HG03280 (cell line): ENCODE measurements at regions not wholly inside any gene's neighbourhood (a gene's known extent, or its start where the extent isn't known, plus 50 kb on each side); places are given as distances from the start of the nearest gene placed in this dataset.

Experiments
- ATAC-seq: cut with Tn5 transposase; IDR thresholded peaks from one replicate; pipeline ENCODE4 v1.9.1; 2021; ENCODE audit warnings: mild to moderate bottlenecking, moderate library complexity; ENCODE audit not compliant: unreplicated experiment

DNA sequence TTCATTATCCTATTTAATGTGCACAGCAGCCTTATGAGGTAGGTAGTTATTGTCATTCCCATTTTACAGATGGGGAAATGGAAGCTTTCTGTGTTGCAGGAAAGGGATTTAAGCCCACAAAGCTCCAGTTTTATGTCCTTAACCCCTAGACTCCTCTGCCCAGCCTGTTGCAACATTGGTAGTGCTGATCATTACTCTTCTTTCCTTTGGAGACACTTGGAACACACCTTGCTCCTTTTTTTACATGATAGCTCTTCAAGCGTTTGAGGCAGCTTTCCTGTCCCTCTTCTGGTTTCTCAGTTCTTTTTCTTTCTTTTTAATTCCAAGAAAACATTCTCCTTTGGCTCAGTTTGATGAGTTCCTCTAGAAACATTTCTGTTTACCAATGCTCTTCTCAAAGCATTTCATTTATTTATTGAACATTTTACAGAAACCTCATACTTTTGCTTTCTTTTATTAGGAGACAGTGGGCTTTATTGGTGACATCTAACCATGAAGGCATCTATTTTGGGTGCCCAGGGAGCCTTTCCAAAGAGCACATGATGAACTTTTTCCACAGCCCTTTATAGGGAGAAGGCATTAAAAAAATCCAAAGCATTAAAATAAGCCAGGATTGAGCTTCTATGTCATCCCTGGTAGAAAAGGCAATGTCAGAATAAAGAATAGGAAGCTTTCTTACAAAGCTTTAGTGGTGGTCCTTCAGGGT lies 218.0 kb downstream of the TMEM38B start:
- ATAC-seq, result no peak

DNA sequence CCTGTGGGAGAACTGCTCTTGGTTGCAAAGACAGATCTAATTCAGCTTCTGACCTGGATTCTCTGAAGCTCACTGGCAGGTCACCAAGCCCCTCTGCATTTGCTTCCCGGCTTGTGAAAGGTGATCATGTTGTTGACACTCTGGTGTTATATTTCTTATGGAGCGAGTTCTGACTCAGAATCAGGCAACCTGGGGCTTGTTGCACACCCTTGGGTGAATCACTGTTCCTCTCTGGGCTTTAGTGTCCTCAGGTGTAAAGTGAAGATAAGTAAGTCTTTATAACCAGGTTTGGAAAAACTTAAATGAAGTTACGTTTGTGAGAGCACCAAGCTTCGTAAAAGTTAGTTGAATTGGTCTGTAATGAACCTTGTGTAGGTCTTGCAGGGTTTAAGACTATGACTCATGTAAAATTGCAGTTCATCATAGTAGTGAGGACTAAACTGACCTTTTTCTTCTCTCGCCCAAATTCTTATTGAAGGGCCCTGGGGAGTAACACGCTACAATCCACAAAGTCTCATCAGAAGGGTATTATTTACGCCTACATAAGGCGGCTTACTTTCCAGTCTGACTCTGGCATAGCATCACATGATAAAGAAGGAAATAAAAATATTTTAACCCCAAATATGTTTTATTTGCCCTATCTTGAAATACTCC lies 218.6 kb downstream of the TMEM38B start:
- no peak for ATAC-seq

DNA sequence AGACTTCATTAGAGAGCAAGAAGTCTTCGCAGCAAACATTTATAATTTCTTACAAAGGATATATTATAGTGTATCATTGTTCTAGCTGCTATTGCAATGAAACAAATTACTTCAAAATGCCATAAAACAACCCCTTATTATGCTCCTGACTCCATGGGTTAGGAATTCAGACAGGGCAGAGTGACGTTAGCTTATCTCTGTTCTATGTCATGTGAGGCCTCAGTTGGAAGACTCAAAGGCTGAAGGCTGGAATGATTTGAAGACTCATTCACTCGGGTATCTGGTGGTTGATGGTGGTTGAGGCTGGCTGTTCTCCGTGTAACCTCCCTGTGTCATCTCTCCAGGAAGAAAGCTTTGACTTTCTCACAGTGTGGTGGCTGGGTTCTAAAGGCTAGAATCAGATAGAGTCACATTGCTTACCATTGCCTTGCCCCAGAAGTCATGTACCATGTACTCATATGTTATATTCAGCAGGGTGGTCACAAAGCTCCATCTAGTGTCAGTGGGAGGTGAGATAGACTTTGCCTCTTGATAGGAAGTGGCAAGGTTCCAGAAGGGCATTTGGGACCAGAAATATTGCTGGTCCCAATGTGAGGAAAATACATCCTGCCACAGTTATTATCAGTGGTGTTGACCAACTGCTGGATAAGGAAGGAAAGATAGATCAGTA lies 226.9 kb downstream of the TMEM38B start:
- no peak for ATAC-seq

DNA sequence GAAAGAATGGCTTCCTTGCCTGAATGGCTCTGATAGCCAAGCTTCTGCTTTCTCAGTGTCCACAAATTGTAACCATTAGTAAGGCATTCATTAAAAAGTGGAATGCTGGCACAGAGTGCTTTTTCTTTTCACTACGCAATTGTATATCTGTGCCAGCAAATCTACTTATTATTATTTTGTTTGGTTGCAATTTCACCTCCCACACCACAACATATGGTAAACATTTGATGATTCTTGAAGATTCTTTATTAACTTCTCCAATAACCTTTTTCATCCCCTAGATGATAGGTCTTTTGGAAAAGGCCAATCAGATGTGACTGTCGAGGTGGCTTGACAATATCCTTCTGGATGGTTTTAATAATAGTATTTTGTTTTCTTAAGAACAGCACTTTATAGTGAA lies 234.1 kb downstream of the TMEM38B start:
- no peak for ATAC-seq

DNA sequence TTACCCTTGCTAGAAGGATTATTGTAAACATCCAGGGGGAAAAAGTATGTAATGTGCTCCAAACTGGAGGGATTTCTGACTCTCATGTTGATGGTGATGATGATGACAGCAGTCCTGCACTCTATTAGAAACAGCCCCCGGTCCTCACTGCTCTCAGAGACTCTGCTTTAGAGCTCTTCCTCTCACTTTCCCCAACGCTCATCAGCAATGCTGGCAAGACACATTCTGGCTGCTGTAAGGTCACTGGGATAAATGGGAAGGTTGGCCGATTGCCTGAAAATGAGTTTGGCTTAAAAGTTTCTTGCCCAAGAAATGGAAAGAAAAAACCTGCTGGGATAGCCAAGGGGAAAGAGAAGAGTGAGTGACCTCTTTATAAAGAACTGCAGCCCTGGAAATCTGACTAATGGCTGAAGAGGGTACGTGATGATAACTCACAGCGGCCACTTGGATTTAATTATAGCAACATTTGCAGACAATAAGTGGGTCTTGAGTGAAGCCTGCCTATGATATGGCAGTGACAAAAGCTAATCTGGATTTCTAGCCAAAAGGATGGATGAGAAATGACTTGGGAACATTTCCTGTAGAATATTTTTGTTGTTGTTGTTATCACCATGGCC lies 235.8 kb downstream of the TMEM38B start:
- no peak for ATAC-seq

DNA sequence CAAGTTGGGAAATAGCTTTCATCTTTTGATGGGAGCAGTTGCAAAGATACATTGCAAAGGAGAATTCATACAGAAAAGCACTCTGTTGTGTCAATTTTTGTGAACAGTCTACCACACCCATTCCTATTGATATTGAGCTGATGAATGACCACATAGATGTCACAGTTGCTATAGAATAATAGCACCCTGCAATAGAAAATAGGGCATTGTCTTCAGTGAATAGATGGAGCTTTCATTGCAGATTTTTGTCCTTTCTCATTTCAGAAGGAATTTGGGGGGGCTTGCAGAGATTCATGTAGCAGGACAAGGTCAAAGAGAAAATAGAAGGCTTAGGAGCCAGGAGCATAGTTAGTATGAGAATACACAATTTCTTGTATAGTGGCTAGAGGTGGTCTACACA lies 237.9 kb downstream of the TMEM38B start:
- no peak for ATAC-seq

DNA sequence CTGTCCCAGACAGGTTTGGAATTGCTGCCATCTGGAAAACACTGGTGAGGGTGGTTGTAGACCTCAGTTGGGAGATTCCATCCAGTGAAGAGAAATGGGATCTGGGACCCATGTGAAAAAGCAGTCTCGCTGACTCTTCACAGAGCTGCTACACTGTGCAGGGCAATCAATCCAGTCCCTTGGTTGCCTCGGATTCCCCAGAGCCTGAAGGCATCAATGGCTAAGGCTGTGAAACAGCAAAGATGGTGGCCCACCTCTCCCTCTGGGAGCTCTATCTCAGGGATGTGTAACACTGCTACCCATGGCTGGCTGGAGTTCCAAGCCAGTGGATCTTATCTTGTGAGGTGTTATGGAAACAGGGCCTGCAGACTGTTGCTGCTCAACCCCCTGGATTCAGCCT lies 256.1 kb downstream of the TMEM38B start:
- ATAC-seq, result no peak

DNA sequence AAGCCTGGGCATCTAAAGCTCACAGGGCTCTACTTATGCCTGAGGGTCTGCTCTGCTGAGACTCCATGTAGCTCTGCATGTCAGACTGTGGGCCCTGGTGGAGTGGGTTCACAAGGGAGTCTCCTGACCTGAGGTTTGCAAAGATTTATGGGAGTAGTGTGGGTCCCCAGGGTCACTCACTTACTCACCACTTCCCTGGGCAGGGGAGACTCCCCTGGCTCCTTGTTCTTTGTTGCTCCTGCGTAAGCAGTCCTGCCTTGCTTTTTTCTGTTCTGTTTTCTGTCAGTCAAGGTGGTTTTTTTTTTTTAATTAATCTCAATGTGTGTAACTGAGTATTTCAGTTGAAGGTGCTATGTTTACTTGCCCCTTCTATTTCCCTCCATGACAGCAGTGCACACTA lies 256.6 kb downstream of the TMEM38B start:
- ATAC-seq, result no peak

DNA sequence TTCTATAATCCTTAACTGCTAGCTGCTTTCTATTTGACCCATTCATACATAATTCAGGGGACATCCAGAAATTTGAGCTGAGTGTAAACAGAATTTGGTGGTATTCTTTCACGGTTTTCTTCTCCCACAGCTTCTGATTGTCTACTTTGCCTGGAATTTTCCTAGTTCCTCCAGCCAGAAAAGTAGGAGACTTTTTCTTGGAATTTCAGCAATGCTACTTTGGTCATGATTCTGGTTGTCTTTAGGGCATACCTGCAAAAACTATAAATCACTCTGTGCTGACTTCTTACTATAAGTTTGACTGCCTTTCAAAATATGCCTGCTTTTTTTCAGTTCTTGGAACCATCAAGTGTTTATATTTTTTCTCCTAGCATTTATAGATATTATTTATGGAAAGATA lies 260.2 kb downstream of the TMEM38B start:
- ATAC-seq, result no peak

DNA sequence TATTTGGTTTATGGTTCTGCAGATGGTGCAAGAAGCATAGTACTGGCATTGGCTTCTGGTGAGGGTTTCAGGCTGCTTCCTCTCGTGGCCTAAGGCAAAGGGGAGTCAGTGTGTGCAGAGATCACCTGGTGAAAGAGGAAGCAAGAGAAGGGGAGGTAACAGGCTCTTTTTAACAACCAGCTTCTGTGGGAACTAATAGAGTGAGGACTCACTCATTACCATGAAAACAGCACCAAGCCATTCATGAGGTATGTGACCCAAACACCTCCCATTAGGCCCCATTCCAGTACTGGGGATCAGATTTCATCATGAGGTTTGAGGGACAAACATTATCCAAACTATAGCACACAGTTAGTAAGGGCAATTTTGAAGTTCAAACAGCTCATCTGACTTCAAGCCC lies 263.5 kb downstream of the TMEM38B start:
- ATAC-seq, result no peak

DNA sequence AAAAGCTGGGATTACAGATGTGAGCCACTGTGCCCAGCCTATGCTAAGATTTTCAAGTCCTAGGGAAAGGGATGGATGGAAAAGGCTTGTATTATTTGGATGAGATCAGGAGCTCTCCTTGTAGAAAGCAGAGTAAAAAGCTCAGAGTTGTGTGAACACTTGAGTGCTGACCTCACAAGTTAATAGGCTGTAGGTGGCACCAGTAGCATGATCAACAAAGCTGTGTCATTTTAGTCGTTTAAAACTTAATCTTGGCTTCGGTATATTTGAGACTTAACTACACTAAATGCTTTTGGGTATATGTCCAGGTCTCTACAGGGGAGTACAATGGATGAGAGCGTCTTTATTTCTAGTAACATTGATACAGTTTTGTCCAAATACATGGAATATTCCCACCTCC lies 264.2 kb downstream of the TMEM38B start:
- no peak for ATAC-seq

DNA sequence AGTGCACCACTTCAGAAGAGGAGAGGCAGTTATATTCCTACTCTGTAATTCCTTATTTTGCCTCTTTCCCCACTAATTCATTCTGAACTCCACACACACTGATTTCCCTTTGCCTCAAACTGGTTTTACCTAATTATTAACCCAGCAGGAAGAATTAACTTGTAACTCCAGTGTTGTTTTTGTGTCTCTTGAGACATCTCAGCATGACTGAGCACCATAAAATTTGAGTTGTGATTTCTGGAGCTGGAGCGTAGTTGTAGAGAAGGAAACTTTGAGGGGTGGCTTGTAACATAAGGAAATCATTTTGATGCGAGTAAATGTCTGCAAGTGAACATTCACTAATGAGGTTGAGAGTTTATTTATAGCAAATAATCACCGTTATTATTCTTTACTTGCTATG lies 265.2 kb downstream of the TMEM38B start:
- ATAC-seq, result no peak

DNA sequence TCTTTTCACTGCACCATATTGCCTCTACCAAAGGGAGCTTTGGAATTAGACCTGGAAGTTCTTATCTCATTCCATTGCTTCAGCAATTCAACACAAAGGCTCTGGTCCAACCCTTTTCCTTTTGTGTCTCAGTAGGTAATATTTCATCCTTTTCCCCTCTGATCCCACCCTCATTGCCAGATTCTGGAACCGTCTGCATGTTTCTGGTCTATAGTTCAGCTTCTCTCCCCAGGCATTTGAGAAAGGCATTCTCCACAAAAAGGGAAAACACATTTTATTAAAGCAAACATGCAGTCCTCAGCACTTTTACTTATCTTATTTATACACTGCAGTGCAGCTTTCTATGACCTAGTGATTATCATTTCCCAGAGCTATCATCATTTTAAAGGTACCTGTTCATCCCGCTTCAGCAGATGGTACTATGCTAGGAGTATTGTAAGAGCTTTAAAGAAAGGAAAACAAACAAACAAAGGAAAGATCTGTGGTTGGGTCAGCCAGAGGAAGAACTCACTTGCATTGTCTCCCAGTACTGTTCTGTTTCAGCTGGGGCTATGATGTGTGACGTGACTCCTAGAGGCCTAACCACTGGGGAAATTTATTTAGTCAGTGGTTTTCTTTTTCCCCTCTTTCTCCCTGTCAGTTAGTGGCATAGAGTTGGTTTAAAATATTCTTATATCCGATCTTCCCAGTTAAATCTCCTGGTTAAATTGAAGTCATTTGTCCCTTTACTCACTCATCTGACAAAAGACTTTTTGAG lies 269.2 kb downstream of the TMEM38B start:
- ATAC-seq, result no peak

DNA sequence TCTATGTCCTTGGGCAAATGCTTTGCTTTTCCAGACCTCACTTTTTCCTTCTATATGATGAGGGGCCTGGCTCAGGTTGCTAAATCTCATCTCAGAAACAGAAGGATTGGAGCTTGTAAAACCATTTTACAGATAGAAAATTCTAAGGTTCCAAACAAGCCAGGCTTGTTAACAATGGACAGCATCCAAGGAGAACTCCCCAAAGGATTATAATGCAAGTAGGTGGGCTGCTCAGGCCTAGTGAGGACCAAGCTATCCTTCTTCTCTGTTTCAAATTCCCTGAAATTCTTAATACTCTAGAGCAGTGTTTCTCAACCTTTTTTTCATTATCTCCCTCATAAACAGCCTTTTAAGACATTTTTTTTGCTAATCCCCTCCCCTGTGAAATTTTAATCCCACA lies 269.8 kb downstream of the TMEM38B start:
- ATAC-seq, result no peak

DNA sequence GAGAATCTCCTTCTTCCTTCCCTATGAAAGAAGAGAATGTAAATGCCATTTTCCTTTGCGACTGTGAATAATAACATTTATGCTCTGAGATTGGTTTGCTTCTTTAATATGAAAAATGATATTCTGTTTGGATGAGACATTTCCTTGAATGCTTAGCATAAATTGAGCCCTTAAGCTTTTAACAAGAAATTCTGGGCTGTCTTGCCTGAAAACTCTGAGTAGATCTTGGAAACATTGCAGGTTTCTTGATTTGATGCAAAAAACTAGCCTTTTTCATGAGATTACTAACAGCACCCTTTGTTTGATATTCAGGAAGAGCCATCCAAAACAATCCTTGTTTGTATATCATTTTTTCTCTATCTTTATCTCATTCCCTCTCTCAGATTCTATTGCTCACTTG lies 272.5 kb downstream of the TMEM38B start:
- no peak for ATAC-seq

DNA sequence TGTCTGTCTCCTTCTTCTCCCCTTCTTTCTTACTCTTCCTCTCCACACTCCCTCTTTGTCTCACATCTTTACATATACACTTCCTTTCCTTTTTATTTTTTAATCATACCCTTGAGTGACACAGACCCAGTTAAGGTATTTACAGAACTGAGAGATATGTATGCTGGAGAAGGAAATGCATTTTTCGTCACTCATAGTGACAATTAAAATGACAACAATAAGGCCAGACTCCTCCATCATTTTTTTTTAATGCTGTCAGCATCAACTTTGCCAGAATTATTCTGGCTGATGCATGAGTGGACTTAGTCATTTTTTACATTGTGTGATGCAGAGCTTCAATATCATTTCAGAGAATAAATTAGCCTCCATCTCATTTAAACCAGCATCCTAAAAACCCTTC lies 272.9 kb downstream of the TMEM38B start:
- ATAC-seq, result no peak

DNA sequence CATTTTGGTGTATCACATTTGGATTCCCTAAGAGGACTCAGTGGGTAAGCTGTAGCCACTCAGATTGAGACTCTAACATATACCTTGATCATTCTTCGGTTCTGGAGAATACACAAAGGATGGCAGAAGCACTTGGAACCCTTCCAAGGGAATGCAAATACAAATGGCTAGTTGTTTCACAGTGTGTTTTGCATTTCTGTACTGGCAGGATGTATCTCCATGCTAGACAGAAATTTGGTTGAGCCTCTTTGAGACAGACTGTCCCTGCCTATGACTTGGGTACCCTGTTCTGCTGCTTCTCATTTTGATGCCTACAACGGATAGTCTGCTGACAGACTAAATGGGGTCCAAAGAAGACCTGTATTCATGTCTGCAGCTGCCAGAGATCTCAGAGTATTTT lies 273.5 kb downstream of the TMEM38B start:
- ATAC-seq, result no peak

DNA sequence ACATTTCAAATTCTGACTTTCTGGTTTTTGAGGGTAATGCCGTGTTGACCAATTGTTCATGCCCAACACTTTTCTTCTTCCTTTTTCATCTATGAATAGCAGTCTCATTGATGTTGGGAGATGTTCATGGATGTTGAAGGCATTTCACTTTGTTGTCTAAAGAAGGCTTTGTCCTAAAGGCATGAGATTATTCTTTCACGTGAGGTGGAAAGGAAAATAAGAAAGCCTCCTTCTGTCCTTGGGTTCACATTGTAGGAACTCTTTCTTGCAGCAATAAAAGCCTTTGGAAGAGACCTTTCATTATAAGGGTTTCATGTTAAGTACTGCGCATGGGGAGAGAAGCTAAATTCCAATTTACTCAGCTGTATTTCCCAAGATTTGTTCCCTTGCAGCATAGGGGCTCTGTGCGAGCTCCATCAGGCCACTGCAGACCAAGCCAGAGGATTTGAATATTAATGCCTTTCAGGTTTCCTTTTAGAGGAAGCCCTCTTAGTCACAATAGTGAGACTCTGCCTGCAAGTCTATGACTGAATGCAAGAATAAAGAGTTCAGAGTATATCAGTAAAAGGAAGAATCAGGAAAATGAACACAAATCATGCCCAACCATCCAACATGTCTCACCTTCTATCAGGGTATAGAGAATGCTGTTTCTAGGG lies 274.6 kb downstream of the TMEM38B start:
- no peak for ATAC-seq

DNA sequence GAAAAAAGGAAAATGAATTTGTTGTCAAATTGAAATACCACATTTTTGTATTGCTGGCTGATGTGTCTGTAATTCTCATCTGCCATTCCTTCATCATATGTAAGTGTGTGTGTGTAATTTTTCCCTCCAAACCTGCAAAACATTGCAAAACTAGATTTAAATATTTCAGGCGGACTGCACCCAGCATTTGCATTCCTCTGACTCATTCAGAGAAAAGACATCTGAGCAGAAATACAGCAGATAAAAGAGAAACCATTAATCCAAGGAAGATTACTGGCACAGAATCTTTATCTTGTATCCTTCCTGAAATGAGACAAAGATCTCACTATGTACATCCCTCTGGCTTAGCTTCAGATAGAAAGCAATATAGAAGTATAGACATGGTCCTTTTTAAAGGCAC lies 275.3 kb downstream of the TMEM38B start:
- no peak for ATAC-seq

DNA sequence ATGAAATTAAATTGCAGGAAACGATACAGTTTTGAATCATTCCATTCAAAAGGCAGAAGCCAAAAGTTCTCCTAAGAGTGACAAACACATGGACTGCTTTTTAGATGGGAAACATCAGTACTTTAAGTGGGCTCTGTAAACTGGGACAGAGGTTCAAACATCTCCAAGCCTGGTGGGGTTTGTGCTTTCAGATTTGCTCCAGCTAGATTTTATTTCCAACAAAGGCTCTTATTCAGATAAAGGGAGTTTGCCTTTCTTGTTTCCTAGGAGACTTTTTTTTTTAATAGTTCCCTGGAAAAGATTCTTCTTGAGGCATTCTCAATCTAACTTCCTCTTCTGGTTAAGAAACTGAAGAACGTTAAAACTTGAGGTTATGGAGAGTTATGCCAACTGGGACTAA lies 277.6 kb downstream of the TMEM38B start:
- no peak for ATAC-seq
